ENCODE measurements at regions not wholly inside any gene's neighbourhood (a gene's known extent, or its start where the extent isn't known, plus 50 kb on each side); places are given as distances from the start of the nearest gene placed in this dataset.

GRCh38 chr2:778731-779350 is 101.6 kb upstream of the TMEM18 start:
- no peak overlapping the region for H3K4me3 ChIP-seq (ENCODE audit: low read depth, low read length)
- no peak for TF ChIP-seq CTCF (conservative IDR thresholded peaks at IDR 0.05; ENCODE audit: low read depth, low read length)
- DNase-seq (ENCODE audit: low read depth) = no peak

DNA sequence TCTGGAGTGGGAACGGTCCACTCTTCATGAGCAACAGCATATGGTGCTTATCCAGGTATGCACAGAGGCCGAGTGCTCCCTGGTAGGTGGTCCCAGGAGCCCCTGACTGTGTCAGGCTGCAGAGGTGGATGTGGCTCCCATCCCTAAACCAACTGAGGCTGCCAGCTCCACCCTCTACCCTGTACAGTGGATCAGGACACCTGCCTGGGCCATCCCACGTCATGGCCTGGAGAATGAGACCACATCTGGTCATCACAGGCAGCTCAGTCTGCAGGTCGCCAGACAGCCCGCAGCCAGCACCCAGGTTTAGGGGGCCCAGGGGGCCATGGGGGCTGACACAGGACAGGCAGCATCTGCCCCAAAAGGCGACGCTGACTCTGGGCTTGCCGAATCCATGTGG is 100.3 kb upstream of the TMEM18 start:
- TF ChIP-seq CTCF (conservative IDR thresholded peaks at IDR 0.05; ENCODE audit: low read depth, low read length) = no peak
- DNase-seq (ENCODE audit: low read depth) = no peak
- H3K4me3 ChIP-seq (ENCODE audit: low read depth, low read length) = no peak overlapping the region

DNA sequence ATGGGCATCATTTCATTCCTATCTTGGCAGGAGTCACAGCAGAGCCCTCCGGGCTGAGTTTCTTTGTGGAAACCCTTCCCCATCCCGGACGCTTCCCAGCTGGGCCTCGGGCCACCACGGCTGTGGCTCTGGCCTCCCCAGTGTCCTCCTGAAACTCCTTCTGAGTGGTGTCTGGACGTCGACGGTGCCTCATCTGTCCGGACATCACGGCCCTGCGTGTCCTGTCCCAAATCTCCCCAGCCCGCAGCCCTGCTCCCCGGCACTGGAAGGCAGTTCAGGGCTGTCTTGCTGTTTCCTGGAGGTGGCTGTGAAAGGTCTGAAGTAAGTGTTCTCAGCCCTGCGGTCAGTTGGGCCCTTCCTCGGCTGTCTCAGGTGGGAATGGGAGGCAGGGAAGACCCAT is 99.8 kb upstream of the TMEM18 start:
- DNase-seq (ENCODE audit: low read depth) = no peak
- TF ChIP-seq CTCF (conservative IDR thresholded peaks at IDR 0.05; ENCODE audit: low read depth, low read length) = no peak

GRCh38 chr2:776487-776886 is 99.3 kb upstream of the TMEM18 start:
- DNase-seq (ENCODE audit: low read depth) = no peak
- TF ChIP-seq CTCF (conservative IDR thresholded peaks at IDR 0.05; ENCODE audit: low read depth, low read length) = no peak
- no peak overlapping the region for H3K4me3 ChIP-seq (ENCODE audit: low read depth, low read length)

More for the DNA sequence above, 99.8 kb upstream of the TMEM18 start:
- H3K4me3 ChIP-seq (ENCODE audit: low read depth, low read length) = no peak overlapping the region

DNA sequence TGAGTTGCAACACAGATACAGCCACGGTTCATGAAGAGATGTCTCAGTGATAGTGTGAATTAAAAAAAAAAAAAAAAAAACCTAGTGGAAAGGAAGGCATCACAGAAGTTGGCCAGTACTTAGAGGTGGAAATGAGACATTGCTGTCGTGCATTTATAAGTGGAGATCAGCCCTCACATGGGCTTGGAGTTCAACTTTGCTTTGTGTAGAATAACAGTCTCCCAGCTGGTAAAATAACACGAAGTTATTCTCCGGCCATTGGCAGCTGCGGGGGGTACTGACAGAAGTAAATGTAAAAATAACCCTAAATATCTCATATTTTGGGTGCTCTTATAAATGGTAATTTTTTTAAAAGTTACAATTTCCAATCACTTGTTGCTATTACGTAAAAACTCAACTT is 98.8 kb upstream of the TMEM18 start:
- H3K4me3 ChIP-seq (ENCODE audit: low read depth, low read length) = no peak overlapping the region
- TF ChIP-seq CTCF (conservative IDR thresholded peaks at IDR 0.05; ENCODE audit: low read depth, low read length) = no peak
- no peak for DNase-seq (ENCODE audit: low read depth)

GRCh38 chr2:774436-774835 is 97.2 kb upstream of the TMEM18 start:
- TF ChIP-seq CTCF (conservative IDR thresholded peaks at IDR 0.05; ENCODE audit: low read depth, low read length) = no peak
- no peak for DNase-seq (ENCODE audit: low read depth)
- H3K4me3 ChIP-seq (ENCODE audit: low read depth, low read length) = no peak overlapping the region

All from epithelial cell of proximal tubule (primary cell).